Heart left ventricle (tissue), 13 donors: ENCODE measurements at regions not wholly inside any gene's neighbourhood (a gene's known extent, or its start where the extent isn't known, plus 50 kb on each side); places are given as distances from the start of the nearest gene placed in this dataset.

Experiments
- CTCF ChIP-seq, 12 donors: fragments of 200-600 bp; sonication (generic) in 4 of 12; IDR thresholded peaks; one replicate each; pipeline versions ENCODE4 v1.5.0 to v1.8.0; 2018 to 2022; ENCODE audit warnings: antibody characterized with exemption in 12 of 12, mild to moderate bottlenecking in 5 of 12
- POLR2A ChIP-seq, 2 donors: fragments of 450-650 bp; IDR thresholded peaks; one replicate each; pipeline ENCODE4 v1.6.1; 2017; ENCODE audit warnings: antibody characterized with exemption in 2 of 2, mild to moderate bottlenecking in 2 of 2, moderate library complexity in 2 of 2
- donor health status: ischemic (EF 13 %, LVEDD 7.1; RV severe dilation, severe dysfunction).
- donor health status: DM: no; HTN: yes; CAD: no.
- donor health status: DM: no; HTN: no; CAD: no.
- donor health status: ischemic (EF 25% LVEDD 6.9; RV normal size, moderate dysfunction).
- donor health status: ischemic (EF 25% LVEDD 5.7; RV mildly dilated, moderate dysfunction).
- donor health status: ischemic (EF 35%, LVEDD 5.7; RV mildly dilated, moderate dysfunction).
- donor health status: nonischemic (EF 11% LVEDD 7.7; RV severe dilation, severe dysfunction).
- donor health status: DM: yes; HTN: yes; CAD: no.
- donor health status: PGD.
- donor health status: ischemic (EF 29% LVEDD 5.4; RV normal size, mild dysfunction).
- donor health status: nonischemic (EF 23%, LVEDD 6.1; RV moderate dilation, normal function).

- no peak for TF ChIP-seq CTCF (IDR thresholded peaks at IDR 0.05)
- TF ChIP-seq POLR2A (IDR thresholded peaks at IDR 0.05), result no peak
These were observed 1697.0 kb downstream of the PCDH7 start for GRCh38 chr4:32417113-32417704.
